ENCODE measurements at regions not wholly inside any gene's neighbourhood (a gene's known extent, or its start where the extent isn't known, plus 50 kb on each side); places are given as distances from the start of the nearest gene placed in this dataset.

DNA sequence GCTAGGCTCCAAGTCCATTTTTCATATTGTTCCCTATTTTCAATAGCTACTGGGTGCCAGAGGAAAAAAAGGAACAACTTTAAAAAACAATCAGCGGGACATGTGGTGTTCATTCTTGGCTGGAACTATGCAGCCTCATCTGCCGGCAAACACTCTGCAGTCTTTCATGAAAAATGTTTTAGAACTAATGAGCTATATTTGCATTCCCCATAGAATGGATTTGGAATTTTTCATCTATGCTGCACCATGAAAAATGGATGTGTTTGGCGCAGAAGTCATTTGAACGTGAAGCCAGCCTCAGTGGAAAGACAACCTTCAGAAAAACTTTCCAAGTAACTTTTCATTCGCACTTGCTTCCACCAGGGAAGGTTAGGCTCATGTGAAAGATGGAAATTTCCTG, 270.5 kb downstream of the SKAP2 start:
- no peak overlapping the region for H3K4me3 ChIP-seq (ENCODE audit: low read depth, low read length)
- TF ChIP-seq, protein P1, sequence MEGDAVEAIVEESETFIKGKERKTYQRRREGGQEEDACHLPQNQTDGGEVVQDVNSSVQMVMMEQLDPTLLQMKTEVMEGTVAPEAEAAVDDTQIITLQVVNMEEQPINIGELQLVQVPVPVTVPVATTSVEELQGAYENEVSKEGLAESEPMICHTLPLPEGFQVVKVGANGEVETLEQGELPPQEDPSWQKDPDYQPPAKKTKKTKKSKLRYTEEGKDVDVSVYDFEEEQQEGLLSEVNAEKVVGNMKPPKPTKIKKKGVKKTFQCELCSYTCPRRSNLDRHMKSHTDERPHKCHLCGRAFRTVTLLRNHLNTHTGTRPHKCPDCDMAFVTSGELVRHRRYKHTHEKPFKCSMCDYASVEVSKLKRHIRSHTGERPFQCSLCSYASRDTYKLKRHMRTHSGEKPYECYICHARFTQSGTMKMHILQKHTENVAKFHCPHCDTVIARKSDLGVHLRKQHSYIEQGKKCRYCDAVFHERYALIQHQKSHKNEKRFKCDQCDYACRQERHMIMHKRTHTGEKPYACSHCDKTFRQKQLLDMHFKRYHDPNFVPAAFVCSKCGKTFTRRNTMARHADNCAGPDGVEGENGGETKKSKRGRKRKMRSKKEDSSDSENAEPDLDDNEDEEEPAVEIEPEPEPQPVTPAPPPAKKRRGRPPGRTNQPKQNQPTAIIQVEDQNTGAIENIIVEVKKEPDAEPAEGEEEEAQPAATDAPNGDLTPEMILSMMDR (IDR thresholded peaks at IDR 0.05; ENCODE audit: borderline replicate concordance, insufficient read depth, low read depth, low read length) = no peak

DNA sequence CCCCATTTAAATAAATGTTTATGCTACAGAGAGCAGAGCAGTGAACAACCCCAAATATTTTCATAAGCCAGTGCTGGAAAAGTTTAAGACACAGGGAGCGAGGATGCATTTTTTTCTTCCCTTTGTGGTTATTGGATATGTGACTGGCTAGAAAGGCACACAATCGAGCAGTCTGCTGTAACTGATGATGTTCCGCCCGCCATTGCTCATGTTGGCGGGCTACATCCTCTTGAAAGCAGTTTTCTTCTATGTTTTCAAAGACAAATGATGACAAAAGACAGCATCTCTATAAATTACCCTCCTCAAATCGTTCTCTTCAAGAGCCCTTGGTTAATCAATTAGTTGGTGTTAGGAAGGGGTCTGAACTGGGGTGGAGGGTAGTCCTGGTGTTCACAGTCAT, 269.8 kb downstream of the SKAP2 start:
- H3K4me3 ChIP-seq (ENCODE audit: low read depth, low read length) = no peak overlapping the region
- TF ChIP-seq, protein P1 (IDR thresholded peaks at IDR 0.05; ENCODE audit: borderline replicate concordance, insufficient read depth, low read depth, low read length) = no peak

DNA sequence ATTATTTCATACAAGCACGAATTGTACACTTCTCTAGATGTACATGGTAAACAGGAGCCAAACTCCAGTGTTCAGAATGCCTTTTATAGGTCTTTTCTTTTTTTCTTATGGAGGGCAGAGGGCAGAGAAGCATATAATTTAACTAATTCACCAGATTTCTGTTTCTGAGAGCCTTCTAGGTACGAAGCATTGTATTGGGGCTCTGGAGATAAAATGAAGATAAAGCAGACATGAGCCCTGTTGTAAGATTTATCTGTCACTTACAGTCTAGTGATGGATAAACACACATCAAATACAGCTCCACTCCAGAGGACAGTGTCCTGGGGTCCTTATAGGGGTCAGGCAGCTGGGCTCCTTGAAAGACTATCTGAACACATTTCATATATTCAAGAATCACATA, 265.5 kb downstream of the SKAP2 start:
- H3K4me3 ChIP-seq (ENCODE audit: low read depth, low read length) = no peak overlapping the region
- TF ChIP-seq, protein P1 (IDR thresholded peaks at IDR 0.05; ENCODE audit: borderline replicate concordance, insufficient read depth, low read depth, low read length) = no peak

DNA sequence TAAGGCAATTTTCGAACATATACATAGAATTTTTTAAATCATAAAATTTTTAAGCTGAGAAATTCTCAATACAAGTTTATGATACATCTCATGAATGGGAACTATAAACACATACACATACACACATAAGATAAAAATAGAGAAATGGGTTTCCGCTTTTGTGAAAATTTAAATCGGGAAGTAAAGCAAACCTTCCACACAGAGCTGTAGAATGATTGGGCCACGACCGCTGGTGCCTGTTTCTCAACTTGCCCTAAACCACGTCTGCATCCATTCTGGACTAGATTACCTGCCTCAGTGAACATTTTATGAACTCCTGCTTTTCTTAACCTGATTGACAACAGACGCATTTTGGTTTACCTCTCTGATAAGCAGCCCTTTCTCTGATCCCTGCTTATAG, 264.4 kb downstream of the SKAP2 start:
- TF ChIP-seq, protein P1 (IDR thresholded peaks at IDR 0.05; ENCODE audit: borderline replicate concordance, insufficient read depth, low read depth, low read length) = no peak
- H3K4me3 ChIP-seq (ENCODE audit: low read depth, low read length) = no peak overlapping the region

DNA sequence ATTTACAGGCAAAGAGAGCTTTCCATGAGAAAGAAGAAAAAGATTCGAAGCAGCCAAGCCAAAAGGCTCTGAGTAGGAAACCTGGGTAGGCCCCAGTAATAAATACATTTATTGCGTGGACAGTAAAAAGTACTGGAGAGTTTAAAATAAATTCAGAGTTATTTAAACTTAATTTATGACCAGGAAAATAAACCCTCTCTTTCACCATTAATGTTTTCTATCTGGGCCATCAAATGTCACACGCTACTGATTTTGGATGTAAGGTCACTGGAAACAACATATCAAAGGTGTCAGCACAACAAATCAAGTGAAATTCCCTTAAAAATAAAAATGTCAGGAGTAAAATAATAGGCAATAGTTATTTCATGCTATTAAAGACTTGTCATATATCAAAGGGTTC, 264.0 kb downstream of the SKAP2 start:
- H3K4me3 ChIP-seq (ENCODE audit: low read depth, low read length) = no peak overlapping the region
- TF ChIP-seq, protein P1 (IDR thresholded peaks at IDR 0.05; ENCODE audit: borderline replicate concordance, insufficient read depth, low read depth, low read length) = no peak

DNA sequence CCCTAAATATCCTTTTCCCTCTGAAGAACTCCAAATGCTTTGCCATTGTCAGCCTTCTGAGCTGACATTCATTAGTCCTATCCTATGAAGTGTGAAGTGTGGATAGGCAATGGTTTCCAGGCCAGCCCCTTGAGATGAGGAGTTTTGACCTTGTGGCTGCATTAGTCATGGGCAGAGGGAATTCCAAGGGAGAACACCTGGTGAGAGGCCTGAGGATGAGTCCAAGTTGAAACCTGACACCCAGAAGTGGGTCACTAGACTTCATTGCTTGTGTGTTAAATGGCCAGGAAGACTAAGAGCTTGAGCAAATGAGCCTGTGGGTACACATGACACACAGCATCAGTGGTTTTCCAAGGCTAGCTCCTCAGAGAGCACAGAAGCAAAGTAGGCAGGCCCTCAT, 260.8 kb downstream of the SKAP2 start:
- TF ChIP-seq, protein P1 (IDR thresholded peaks at IDR 0.05; ENCODE audit: borderline replicate concordance, insufficient read depth, low read depth, low read length) = no peak
- H3K4me3 ChIP-seq (ENCODE audit: low read depth, low read length) = no peak overlapping the region

DNA sequence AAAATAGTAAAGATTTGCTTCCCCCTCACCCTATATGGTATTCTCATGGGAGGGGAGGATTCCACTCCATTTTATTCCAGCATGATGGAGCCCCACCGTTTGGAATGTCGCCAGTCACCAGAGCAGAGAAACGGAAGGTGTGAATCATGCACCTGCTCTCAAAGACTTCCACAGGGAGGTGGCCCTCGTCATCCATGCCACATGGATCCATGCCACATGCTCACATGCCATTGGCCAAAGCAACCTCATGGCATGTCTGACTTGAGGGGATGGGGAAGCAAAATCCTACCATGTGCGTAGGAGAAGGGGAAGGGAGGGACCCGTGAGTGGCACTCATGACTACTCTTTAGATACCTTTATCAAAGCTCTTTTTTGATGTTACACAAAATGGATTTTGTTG, 256.0 kb downstream of the SKAP2 start:
- H3K4me3 ChIP-seq (ENCODE audit: low read depth, low read length) = no peak overlapping the region
- TF ChIP-seq, protein P1 (IDR thresholded peaks at IDR 0.05; ENCODE audit: borderline replicate concordance, insufficient read depth, low read depth, low read length) = no peak

Measured in GM12875 (cell line).